ENCODE measurements at regions not wholly inside any gene's neighbourhood (a gene's known extent, or its start where the extent isn't known, plus 50 kb on each side); places are given as distances from the start of the nearest gene placed in this dataset.
"Not testable (repeated sequence)": the region's sequence is repeated elsewhere in the genome, so short reads cannot be mapped to it uniquely, and the experiment has no call there.

DNA sequence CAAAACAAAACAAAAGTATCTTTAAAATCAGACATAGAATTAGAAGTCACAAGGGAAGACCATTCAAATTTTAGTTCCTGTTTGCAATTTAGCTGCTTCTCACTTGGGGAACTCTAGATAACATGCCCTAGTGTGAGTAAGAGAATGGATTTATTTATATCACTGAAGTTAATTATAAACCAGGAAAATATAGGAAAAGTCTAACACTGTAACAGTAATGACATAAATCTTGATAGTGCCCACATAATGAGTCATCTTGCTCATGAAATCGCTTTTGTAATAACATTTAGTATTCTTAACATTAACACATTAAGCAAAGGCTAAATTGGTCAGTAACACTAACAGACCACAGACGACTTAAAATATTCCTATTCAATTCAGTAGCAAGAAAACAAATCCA lies 710.7 kb downstream of the STPG2 start:
- in situ Hi-C loops (cut with HindIII; ENCODE audit: low pct_unique_long_range_greater_than_20kb, low sequenced_read_pairs) = no loop called here
- no peak for DNase-seq (ENCODE audit: low read depth, low spot score)

DNA sequence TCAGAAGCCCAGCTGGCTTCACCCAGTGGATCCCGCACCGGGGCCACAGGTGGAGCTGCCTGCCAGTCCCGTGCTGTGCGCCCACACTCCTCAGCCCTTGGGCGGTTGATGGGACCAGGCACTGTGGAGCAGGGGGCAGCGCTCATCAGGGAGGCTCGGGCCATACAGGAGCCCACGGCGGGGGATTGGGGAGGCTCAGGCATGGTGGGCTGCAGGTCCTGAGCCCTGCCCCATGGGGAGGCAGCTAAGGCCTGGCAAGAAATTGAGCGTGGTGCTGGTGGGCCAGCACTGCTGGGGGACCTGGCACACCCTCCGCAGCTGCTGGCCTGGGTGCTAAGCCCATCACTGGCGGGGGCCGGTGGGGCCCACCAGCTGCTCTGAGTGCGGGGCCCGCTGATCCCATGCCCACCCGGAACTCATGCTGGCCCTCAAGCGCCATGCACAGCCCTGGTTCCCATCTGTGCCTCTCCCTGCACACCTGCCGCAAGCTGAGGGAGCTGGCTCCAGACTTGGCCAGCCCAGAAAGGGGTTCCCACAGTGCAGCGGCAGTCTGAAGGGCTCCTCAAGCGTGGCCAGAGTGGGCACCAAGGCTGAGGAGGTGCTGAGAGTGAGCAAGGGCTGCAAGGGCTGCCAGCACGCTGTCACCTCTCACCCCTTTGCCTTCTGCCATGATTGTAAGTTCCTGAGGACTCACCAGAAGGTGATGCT lies 705.1 kb downstream of the STPG2 start:
- DNase-seq (ENCODE audit: low read depth, low spot score); in situ Hi-C loops (cut with HindIII; ENCODE audit: low pct_unique_long_range_greater_than_20kb, low sequenced_read_pairs): not testable (repeated sequence)

DNA sequence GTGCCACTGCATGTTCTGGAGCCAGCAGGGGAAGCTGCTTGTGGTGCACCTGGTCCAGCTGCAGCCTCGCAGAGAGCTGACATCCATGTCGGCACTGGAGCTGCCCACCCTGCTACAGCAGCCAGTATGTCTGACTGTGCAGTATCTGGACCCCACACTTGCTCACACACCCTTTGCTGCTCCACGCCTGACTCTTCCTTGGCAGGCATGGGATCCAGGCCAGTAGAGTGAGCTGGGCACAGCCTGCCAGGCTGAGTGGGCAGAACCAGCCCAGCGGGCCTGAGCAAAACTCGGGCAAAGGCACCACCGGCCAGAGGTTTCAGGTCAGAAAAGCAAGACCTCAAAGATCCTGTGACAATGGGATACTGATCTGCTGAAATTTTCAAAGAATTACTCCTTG lies 690.1 kb downstream of the STPG2 start:
- DNase-seq (ENCODE audit: low read depth, low spot score) = no peak
- in situ Hi-C loops (cut with HindIII; ENCODE audit: low pct_unique_long_range_greater_than_20kb, low sequenced_read_pairs) = no loop called here

DNA sequence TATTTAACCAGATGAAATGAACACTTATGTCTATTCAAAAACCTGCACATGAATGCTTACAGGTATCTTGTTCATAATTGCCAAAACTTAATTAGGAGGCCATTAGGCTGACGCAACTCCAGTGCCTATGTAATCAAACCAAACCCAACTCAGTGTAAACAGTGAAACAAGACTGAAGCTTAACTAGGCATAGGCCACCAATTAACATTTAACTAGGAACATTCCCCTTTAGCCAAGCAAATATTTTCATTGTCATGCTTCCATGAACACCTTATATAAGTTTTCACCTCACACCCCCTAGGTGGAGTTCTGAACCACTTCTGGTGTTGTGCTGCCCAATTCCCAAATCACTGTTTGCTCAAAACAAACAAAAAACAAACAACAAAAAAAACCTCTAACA lies 686.0 kb downstream of the STPG2 start:
- in situ Hi-C loops (cut with HindIII; ENCODE audit: low pct_unique_long_range_greater_than_20kb, low sequenced_read_pairs) = no loop called here
- no peak for DNase-seq (ENCODE audit: low read depth, low spot score)

DNA sequence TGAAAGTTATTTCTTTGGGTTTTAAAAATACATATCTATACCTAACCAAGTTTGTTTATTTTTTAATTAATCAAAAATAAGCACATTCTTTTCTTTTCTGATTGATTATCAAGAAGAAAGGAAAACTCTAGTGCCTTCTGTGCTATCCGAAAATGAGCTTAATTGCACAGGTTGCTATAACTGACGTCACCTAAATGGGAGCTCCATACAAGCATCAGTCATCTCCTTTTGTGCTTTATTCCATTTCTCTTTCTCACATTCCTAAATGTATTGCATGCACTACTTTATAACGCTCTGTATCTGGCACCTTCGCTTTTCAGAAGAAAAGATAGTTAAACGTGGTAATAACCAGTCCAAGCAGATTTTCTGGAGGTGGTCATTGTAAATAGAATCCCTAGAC lies 675.0 kb downstream of the STPG2 start:
- in situ Hi-C loops (cut with HindIII; ENCODE audit: low pct_unique_long_range_greater_than_20kb, low sequenced_read_pairs) = no loop called here
- DNase-seq (ENCODE audit: low read depth, low spot score) = no peak

DNA sequence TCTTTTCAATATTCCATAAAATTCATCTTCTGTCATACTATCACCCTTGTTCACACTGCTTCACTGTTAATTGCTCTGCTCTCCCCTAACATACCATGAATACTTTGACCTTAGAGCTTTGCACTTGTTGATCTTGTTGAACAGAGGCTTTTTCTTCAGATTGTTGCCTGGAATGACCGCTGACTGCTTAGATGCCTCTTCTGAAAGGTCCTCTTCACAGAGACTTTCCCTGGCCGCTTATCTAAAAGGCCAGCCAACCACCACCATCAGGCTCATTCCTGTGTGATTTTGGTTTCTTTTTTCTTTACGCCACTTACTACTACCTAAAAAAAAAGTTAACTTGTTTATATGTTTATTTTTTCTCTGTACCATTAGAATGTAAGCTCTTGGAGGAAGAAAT lies 667.7 kb downstream of the STPG2 start:
- peak; percentile 18 for DNase-seq (ENCODE audit: low read depth, low spot score)
- in situ Hi-C loops (cut with HindIII; ENCODE audit: low pct_unique_long_range_greater_than_20kb, low sequenced_read_pairs) = no loop called here

DNA sequence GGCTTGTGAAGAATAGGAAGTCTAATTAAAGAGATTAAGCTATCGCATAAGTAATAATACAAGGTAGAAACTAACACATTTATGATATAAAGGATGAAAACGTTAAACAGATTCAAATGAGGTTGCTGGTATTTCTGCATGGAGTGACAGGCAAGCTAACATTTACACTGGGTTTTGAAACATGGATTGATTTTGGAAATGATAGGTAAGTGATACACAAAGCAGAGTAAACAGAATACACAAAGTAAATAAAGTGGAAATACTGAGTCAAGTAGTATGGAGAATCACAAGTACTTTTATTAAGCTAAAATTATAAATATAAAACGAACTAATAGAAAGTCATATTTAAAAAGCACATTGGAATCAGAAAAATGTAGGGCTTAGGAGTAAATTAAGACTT lies 665.3 kb downstream of the STPG2 start:
- in situ Hi-C loops (cut with HindIII; ENCODE audit: low pct_unique_long_range_greater_than_20kb, low sequenced_read_pairs) = no loop called here
- DNase-seq (ENCODE audit: low read depth, low spot score) = no peak

DNA sequence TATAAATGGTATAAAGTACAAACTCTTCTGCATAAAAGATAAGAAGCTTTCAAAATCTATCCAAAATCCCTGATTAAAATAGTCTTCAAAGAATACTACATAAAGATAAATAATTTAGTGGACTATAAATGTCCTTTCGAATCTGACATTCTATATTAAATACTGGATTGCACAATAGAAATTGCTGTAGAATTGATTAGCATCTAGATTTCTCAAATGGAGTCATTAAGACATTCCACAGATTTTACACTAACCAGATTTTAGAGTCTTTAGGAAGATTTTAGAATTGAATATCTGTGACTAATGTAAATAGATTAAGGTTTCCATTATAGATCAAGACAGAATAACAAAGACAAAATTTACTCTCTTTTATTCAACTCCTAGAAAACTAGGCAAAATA lies 663.9 kb downstream of the STPG2 start:
- DNase-seq (ENCODE audit: low read depth, low spot score) = no peak
- in situ Hi-C loops (cut with HindIII; ENCODE audit: low pct_unique_long_range_greater_than_20kb, low sequenced_read_pairs) = no loop called here

DNA sequence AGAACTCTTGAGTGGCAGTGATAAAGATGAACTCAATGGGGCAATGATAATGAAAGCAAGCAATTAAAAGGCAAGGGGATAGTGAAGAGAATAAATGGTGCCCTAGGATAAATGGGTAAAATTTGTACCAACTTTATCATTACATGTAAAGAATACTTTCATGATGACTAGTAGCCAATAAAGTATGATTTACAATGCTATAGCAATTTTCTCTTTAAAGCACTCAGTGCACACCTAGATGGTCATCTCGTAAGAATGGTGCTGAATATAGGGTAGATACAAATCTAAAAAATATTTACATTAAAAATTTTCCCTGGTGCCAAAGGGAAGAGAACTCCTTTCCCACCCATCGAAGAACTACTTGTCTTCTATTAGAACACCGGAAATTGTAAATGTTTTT lies 651.4 kb downstream of the STPG2 start:
- in situ Hi-C loops (cut with HindIII; ENCODE audit: low pct_unique_long_range_greater_than_20kb, low sequenced_read_pairs) = no loop called here
- DNase-seq (ENCODE audit: low read depth, low spot score) = no peak

DNA sequence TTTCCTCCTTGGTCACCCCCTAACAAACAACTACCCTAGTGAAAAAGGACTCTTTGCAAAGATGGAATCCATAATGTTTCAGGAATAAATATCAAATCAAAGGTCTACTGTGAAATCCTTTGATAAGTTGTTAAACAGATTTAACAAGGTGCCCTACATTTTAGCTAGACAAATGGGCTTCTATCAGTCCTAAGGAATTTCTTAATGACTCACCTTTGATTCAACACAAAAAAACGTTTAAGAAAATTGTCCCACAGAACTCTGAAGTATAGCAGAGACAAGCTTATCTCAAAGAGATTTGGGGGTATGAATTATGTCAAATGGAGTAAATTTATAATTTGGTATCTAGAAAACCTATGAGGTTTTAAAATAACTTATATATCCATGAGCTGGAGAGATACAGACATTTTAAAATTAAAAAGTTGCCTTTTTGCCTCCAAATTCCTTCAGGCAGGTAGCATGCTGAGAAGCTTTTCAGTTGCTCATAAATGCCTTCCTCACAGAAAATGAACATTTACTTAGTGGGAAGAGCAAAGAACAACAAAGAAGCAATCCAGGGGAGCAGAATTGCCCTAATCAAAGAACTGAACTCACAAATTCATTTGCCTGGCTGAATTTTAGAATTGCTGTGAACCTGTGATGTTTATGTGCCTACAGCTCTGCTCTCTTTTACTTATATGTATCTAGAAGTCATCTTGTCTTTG lies 649.3 kb downstream of the STPG2 start:
- DNase-seq (ENCODE audit: low read depth, low spot score) = no peak
- in situ Hi-C loops (cut with HindIII; ENCODE audit: low pct_unique_long_range_greater_than_20kb, low sequenced_read_pairs) = no loop called here

DNA sequence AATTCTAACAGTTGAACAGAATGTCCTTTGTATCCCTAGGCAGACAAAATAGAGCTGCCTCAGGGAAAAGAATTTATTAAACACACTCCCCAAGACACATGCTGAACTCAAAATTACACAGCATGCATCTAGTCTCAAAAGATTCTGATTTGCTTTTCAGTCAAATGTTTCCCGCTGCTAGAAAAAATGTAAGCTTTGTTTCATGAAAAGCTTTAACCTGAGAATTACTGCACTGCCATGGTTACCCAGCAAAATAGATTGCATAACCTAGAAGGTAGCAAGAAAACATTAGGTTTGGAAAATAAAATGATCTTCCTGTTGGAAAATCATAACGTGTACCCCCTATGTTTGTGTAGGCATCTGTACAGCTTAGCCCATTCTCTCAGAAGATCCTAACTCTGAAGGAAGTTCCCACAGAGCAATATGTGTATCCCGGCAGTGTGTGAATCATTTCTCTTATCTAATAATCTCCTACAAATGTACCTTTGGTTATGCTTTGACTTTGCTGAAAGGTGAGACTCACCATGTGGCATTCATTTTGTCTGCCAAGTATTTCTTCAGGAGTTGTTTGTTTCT lies 646.9 kb downstream of the STPG2 start:
- DNase-seq (ENCODE audit: low read depth, low spot score) = peak; percentile 1
- in situ Hi-C loops (cut with HindIII; ENCODE audit: low pct_unique_long_range_greater_than_20kb, low sequenced_read_pairs) = no loop called here

DNA sequence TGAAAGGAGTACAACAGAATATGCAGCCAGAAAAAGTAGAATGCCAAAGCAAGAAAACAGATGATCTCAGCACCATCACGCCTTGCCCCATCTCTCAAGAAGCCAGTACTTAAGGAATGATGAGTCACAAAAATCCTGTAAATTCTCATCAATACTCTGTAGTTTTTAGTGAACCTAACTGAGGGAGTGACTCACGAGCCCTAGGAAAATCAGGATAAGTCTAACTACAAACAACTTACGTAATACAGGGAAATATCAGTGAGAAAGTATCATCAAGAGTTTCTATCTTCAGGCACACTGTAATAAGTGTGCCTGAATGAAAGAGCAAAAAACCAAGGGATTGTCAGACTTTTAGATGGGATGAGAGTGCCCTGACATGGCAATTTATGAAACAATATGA lies 644.4 kb downstream of the STPG2 start:
- DNase-seq (ENCODE audit: low read depth, low spot score) = no peak
- in situ Hi-C loops (cut with HindIII; ENCODE audit: low pct_unique_long_range_greater_than_20kb, low sequenced_read_pairs) = no loop called here

DNA sequence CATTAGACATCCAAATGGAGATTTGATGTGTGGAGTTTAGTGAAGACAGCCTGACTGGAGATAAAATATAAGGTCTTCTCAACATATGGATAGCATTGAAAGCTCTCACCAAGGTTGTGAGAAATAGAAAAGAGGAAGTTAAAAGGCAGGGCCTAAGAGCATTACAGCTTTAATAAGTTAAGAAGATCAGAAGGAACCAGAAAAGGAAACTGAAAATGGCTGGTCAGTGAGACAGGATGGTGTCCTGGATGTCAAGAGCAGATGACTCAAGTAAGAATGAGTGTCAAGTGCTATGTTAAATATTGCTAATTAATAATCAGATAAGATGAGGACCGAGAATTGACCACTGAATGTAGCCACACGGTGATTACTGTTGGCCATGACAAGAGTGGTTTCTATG lies 642.9 kb downstream of the STPG2 start:
- in situ Hi-C loops (cut with HindIII; ENCODE audit: low pct_unique_long_range_greater_than_20kb, low sequenced_read_pairs) = no loop called here

DNA sequence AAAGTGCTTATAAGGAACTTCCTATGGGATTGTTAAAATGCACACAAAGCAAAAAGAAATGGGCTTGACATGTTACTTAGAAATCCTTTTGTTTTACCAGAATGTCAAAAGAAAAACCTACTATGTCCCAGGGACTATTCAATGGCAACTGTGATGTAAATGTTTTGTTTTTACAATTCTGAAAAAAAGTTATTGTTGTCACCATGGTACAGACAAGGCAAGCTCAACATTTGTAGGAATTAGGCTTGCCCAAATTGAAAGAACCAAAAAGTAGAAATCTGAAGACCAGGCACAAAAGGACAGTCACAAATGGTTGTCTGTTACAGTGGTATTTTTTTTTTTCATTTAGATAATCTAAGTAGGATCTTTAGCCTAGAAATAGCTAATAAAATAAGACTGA lies 638.6 kb downstream of the STPG2 start:
- DNase-seq (ENCODE audit: low read depth, low spot score) = no peak
- in situ Hi-C loops (cut with HindIII; ENCODE audit: low pct_unique_long_range_greater_than_20kb, low sequenced_read_pairs) = no loop called here

More for the DNA sequence above, 642.9 kb downstream of the STPG2 start:
- DNase-seq (ENCODE audit: low read depth, low spot score) = no peak

DNA sequence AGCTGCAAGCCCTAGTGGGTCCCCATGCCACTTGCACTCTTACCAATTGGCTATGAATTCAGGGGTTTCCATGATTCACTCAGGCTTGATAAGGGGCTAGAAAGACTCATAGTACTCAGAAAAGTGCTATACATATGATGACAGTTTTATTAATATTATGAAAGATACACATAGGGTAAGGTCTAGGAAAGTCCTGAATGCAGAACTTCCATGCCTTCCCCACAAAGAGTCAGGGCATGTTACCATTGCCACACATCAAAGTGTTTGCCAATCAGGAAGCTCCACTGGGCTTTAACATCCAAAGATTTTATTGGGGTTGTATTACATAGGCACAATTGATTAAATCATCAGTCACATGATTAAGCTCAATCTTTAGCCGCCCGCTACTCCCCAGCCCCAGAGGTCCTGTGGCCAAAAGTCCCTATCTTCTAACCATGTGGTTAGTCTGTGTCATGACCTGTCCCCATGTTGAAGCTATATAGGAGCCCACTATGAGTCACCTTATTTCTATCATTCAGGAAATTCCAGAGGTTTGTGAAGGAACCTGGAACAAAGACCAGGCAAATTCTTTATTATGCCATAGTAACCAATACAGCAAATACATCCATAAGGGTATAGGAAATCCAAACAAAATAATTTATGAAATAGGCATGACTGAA lies 635.6 kb downstream of the STPG2 start:
- in situ Hi-C loops (cut with HindIII; ENCODE audit: low pct_unique_long_range_greater_than_20kb, low sequenced_read_pairs) = no loop called here
- DNase-seq (ENCODE audit: low read depth, low spot score) = no peak
